ENCODE measurements at regions not wholly inside any gene's neighbourhood (a gene's known extent, or its start where the extent isn't known, plus 50 kb on each side); places are given as distances from the start of the nearest gene placed in this dataset.

GRCh38 chr21:19874521-19874920 is 1123.7 kb upstream of the NCAM2 start:
- no peak for DNase-seq

GRCh38 chr21:19878133-19878532 is 1120.1 kb upstream of the NCAM2 start:
- DNase-seq, result no peak

- DNase-seq, result no peak
Observed at GRCh38 chr21:19899645-19900044, 1098.6 kb upstream of the NCAM2 start.

GRCh38 chr21:19900149-19900548 is 1098.1 kb upstream of the NCAM2 start:
- DNase-seq, result no peak

- DNase-seq, result no peak
Observed at GRCh38 chr21:19908390-19908789, 1089.8 kb upstream of the NCAM2 start.

GRCh38 chr21:19914028-19914427 is 1084.2 kb upstream of the NCAM2 start:
- no peak for DNase-seq

- no peak for DNase-seq
Observed at GRCh38 chr21:19921211-19921610, 1077.0 kb upstream of the NCAM2 start.

GRCh38 chr21:19922122-19922521 is 1076.1 kb upstream of the NCAM2 start:
- DNase-seq, result no peak

GRCh38 chr21:19935467-19935866 is 1062.7 kb upstream of the NCAM2 start:
- no peak for DNase-seq

GRCh38 chr21:19937619-19938018 is 1060.6 kb upstream of the NCAM2 start:
- DNase-seq, result no peak

- no peak for DNase-seq
Observed at GRCh38 chr21:19941626-19942025, 1056.6 kb upstream of the NCAM2 start.

- DNase-seq, result no peak
Observed at GRCh38 chr21:19950347-19950746, 1047.9 kb upstream of the NCAM2 start.

GRCh38 chr21:19969156-19969555 is 1029.1 kb upstream of the NCAM2 start:
- no peak for DNase-seq

GRCh38 chr21:19981938-19982337 is 1016.3 kb upstream of the NCAM2 start:
- peak; percentile 13 for DNase-seq

- DNase-seq, result no peak
Observed at GRCh38 chr21:19986396-19986795, 1011.8 kb upstream of the NCAM2 start.

GRCh38 chr21:19987671-19988070 is 1010.5 kb upstream of the NCAM2 start:
- DNase-seq, result no peak

- no peak for DNase-seq
Observed at GRCh38 chr21:19992540-19992939, 1005.7 kb upstream of the NCAM2 start.

- DNase-seq, result no peak
Observed at GRCh38 chr21:19993268-19993667, 1004.9 kb upstream of the NCAM2 start.

GRCh38 chr21:19995253-19995652 is 1003.0 kb upstream of the NCAM2 start:
- no peak for DNase-seq

GRCh38 chr21:19998453-19998852 is 999.8 kb upstream of the NCAM2 start:
- no peak for DNase-seq

- no peak for DNase-seq
Observed at GRCh38 chr21:19999369-20000272, 998.6 kb upstream of the NCAM2 start.

- DNase-seq, result peak; percentile 68
Observed at GRCh38 chr21:20004367-20004766, 993.8 kb upstream of the NCAM2 start.

GRCh38 chr21:20010691-20011200 is 987.5 kb upstream of the NCAM2 start:
- DNase-seq, result no peak

GRCh38 chr21:20013851-20014250 is 984.4 kb upstream of the NCAM2 start:
- DNase-seq, result no peak

Data from NCI-H748 treated with DMSO at 0.1 percent for 48 hours (cell line).